Activated CD4-positive, alpha-beta T cell treated with anti-CD3 and anti-CD28 coated beads, Interleukin-2, amount 50 U/mL, for 4 hours (primary cell): ENCODE measurements at regions not wholly inside any gene's neighbourhood (a gene's known extent, or its start where the extent isn't known, plus 50 kb on each side); places are given as distances from the start of the nearest gene placed in this dataset.

Experiments used
- DNase-seq, 2 experiments: peaks; one replicate each; pipeline ENCODE4 v3.0.0-alpha.2; 2020

DNA sequence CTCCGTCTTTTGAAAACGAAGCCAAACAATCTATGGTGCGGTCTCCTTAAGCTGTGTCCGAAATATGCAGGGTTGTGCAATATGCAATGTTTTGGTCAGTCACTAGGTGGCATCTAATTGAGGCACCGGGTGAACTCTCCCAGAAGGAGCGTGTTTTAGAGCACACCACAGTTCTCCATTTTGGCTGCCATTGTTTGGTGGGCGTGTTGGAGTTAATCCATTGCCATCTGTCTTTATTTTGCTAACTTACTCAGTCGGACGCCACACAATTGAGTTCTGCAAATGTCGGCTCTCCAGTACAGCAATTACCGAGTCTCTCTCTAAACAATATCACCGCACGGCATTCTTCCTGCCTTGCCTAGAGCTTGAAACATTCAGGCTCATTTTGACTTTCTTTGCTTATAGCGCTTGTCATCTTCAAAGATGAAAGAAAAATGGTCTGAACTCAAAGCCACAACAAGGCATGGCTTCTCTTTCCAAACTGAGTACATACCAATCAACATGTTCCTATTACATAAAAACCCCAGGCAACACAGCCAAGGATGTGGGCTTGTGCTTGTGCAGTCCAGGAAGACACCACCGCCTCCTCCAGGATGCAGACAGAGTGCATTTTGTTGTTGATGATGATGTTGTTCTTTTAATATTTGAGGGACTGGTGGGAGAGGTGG lies 182.0 kb upstream of the SERP2 start:
- peak; percentile 11 for DNase-seq

DNA sequence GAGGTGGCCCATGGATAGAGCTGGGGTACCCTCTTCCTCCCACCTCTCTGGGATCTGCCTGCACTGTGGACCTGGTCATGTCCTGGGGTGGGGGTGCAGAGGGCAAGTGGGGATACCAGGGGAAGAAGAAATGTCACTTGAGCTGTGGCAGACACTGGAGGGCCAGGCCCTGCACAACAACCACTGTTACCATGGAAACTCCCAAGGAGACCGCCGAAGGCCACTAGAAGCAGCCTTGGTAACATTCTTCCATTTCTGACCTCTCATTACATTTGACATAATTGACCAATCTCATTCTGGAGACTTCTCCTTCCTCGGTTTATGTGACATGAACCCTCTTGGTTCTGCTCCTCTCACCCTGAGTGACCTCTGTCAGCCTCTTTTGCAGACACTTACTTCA lies 179.9 kb upstream of the SERP2 start:
- no peak for DNase-seq

DNA sequence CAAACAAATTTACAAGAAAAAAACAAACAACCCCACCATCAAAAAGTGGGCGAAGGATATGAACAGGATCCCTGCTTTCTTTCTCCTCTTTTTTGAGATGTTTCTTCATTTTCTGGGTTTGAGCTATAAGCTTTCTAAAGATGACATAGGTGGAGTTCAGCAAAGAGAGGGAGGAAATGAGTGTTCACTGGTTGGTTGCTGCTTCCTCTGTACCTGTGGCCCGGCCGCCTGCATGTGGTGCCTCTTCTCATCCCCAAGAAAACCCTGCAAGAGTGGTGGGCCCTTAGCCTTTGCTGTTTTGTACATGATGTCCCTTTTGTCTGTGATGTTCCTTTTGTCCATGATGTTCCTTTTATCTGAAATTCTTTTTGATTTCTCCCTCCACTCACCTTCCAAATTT lies 178.4 kb upstream of the SERP2 start:
- DNase-seq = no peak

DNA sequence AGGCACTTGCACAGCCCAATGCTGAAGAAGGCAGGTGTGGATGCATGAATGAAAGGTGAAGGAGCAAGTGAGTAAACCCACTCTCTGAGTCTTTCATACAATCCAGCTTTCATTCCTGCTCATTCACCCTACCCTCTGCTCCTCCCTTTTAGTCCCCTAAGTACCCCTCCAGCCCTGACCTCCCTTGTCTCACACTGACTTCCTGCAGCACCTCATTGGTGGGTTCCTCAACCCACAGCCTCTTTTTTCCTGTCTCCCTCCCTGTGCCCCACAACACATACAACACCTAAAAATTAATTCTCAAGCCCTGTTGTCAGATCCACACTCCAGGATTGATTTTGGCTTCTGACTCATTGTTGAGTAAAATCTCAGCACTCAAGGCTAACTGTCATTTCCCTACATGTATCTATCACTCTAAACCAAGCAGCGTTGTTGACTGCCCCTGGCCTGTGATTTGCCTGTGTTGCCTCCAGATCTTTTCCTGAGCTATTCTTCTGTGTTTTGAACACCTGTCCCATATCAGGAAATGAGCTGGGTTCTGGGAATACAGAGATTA lies 177.3 kb upstream of the SERP2 start:
- DNase-seq = no peak

DNA sequence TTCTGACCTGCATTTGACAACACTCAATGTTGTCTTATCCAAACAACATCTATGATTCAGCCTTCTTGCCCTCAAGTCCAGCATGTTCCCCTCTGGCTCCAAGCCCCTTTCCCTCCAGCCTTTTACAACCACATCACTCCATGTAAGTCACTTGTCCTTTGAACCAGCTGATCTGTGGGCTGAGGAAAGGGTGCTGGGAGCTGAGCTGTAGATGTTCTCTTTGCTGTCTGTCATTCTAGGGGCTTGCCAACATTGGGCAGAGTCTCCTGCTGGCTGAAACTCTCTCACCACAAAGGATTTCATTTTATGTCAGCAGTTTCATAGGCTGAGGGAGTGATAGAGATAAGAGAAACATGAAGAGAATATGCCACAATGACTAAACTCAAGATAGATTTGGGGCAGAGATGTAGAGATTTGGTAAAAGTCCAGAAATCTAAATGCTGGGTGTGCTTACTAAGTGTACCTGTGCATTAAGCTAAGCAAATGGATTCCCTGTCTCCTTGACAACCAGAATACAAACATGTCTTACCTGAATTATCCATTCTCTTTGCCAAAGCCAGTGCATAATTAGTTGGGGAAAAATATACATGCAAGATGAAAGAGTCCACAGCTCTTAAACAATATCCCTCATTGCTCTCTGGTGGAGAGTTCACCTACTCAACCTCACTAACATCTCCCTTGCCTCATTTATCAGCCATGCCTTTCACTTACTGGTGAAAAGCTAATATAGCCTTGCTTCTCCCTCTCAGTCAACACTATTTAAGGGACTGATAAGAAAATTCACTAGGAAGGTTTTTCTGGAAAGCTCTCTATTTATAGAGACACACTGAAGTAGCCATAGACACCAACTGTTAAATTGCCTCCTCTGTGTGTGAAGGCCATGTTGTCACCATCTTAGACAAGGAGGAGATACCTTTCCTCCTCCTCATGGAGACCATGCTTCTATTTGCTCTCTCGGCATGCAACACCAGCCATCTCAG lies 175.5 kb upstream of the SERP2 start:
- no peak for DNase-seq

DNA sequence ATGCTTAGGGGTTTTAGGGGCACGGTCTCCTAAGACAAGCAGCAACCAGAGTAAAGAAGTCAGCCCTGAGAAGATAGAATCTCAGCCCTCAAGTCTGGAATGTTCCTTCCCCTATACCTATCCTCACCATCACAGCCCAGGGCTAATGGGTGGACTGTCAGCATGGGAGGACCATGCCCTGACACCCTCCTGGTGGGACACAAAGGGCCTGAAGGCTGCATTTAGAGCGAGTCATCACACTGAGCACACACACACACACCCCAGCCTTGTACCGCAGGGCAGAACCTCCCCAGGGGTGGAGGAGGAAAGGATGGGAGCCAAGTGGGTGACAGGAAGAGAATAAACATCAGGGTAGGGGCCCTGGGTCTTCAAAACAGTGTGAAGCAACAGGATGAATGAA lies 174.8 kb upstream of the SERP2 start:
- no peak for DNase-seq

DNA sequence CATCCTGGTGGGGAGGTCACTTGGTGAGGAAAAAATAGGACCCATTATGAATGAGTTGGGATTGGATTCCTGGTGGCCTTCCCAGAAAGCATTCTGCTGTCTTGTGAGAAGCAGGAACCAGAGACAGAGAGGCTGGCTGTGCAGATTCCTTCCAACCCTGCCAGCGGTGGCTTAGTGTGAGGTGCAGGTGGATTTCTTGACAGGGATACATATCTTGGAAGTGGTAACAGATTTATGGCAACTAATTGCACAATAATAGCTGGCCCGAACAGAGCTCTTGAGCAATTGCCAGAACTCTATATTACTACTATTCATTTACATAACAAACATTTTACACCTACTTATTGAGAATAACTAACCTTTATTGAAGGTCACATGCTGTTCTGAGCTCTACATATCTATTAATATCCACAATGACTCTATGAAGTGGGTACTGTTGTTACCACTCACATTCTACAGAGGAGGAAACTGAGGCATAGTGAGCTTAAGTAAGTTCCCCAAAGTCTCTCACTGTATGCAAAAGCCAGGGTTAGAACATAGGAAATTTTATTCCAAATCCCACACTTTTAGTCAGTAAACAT lies 173.9 kb upstream of the SERP2 start:
- DNase-seq = no peak

DNA sequence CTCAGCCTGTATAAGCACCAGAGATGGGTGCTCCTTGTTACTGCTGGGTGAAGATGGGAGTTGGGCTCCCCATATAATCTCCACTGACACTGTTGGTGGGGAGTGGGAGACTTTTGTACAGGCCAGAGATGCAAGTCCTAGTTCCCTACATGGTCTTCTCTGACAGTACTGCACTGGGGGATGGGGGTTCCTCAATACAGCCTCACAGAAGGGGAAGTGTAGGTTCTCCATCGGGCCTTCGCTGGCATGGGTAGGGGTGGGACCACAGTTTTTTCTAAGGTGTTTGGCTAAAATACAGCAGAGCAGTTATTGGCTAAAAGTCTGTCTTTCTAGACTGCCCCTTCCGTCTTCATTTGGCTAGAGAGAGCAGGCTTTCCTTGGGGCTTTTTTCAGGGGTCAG lies 167.2 kb upstream of the SERP2 start:
- DNase-seq = no peak

DNA sequence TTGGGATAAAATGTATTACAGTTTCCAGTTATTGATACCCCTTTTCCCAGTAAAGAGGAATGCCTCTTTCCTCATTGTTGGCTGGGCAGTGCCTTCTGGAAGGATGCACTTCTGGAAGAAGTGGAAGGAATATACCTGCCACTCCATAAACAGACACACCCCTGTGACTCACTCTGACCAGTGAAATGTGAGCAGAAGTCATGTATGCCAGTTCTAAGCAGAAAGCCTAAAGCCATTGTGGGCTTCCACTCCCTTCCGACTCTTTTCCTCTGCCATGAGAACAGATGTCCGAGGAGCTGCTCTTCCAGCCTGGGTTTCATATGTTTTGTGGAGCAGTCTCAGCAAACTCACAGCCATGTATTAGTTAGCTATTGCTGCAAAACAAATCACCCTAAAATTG lies 166.1 kb upstream of the SERP2 start:
- no peak for DNase-seq

DNA sequence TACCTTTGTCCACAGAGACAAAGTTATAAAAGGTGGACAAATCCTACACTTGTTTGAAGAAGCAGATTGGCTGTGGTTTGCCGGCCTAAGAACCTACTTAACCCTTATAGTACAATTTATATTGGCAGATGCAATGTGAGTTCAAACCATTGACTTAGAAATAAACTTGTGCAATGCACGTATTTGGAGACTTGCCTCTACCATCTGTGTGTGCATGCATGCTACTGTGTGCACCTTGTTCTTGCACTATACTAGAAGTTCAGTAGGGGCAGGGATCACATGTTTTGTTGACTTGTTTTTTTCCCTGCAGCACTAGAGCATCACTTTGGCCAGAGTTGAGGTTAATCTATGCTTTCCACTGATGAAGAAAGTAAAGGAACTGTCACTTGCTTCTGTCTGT lies 163.1 kb upstream of the SERP2 start:
- DNase-seq = no peak

DNA sequence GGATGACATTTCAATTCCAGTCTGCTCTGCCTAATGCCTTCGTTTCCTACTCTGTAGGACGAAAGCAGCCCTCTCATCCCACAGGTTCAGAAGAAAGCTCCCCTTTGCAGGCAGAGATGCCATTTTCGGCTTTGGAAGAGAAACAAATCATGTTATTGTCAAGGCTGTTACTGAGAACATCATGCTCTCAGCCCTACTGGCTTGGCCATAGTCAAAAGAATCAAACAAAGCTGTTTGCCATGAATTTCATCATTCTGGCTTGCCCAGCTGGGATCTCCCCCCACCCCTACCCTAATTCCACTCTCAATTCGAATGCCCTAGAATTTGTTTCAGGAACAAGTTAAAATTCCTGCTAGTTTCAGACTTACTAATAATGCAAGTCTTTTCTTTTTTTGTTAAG lies 162.3 kb upstream of the SERP2 start:
- DNase-seq = no peak

DNA sequence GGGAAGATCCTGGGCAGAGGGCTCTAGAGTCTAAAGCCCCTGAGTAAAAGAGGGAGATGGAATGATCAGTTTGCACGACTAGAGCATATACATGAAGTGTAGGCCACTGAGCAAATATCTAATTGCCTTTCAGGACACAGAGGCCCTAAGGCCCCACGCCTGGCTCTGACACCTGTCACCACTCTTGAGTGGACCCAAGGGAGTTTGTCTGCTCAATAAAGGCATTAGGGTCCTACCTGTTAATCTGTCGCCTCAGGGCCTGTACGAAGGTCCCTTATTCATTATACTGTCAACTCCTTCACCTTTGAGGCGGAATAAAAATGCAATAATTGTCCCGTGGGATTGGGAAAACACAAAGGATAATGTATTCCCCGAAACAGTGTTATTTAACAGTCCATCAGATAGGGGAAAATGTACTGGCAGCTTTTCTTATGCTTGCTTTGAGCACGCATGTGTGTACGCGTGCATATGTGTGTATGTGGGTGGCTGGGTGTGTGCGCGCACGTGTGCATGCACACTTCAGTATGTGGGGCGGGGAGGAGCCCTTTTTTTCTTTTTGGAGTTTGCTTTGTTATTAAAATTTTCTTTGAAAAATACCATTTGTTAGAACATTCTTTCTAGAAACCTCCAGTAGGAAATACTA lies 161.8 kb upstream of the SERP2 start:
- no peak for DNase-seq

DNA sequence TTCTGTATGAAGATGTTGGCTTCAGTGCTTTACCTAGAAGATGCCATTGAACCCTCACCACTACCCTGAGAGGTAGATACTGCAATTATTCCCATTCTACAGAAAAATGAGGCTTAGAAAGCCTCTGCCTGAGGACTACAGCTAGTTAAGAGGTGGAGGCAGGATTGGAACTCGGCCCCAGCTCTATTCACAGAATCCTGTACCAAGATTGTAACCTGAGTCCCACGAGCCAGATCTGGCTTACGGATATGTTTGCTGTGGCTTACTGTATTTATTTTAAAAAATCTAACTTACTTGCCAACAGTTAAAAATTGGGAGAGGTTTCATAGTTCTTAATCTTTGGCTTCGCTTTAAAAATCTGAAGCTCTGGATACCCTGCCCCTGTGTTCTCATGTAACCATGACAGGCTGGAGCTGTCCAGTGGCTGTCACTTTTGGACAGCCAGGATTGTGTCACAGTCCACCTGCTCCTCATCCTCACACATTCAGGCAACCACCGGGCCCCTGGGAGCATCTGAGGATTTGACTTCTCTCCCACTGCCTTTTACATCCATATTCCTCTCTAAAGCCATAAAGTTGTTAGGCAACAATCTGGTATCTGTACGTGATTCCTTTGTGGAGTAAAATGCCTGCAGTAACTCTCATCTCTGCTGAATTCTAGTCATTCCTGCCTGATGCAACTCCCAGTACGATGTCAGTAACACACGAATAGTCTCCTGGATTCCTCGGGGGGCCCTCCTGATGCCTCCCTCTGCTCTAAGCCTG lies 160.8 kb upstream of the SERP2 start:
- DNase-seq = no peak

DNA sequence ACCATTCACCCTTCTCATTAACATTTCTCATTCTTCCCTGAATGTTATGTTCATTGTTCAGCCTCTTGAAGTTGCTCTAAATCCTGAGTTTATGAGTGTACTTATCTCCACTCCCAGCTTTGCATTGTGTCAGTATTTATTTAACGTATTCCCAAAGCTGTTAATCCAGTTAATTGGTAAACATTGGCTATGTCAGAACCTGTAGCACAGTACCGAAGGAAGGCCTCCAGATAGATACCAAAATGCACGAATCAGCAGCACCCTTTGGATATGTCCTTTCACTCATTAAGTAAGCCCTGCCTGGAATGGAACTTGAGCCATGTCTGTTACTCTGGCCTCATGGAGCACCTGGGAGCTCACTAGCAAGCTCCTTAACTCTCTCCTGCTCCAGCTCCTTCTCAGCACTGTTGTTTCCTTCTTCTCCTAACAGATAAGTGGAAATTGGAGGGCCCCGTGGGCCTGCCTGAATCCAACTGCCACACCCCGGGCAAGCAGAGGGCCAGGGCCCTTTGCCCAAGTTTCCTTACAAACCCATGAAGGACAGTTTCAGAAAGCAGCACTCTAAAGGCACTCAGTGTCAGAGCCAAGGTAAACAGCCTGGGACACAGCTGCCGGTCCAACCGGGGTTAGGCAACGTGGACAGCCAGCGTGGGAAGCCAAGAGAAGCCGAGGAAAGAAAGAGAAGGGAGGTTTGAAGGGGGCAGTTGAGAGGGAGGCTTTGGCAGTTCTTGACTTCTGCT lies 155.0 kb upstream of the SERP2 start:
- DNase-seq = no peak

DNA sequence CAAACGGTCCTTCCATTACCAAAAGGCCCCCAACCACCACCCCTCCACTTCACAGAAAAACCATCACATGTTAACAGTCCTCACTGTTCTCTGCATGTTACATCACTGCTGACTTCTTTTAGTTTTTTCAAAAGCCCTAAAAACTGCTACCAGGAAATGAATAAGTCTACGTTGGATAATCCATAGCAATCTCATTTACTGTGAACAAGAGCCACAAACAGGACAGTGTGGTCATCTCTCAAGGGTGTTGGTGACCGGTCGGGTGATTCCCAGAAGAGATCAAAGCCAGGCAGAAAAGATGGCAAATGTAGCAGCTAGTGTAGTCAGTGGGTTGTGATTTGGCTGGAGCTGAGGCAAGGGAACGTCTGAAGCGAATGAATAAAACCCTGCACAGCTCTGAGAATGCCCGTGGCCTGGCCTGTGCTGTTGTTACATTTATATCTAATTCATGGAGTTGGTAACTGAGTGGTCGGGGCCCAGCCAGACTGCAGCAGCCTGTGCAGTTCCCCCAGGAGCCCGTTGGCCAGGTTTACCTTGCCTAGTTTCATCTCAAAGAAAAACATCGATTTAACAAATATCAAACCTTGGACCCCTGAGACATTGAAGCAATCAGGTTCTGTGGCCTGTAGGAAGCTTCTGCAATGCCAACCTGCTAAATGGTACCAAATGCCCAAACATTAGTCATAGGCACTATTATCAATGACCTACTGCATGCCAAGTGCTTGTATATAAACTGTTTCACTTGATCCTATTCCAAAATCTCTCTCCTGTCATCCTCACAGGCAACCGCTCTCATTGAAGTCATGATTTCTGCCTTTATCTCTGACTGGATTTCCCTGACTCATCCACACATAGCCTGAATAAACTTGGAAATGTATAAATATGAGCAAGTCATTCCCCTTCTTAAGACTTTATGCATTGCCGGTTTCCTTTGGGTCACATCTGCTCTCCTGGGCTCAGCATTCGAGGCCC lies 153.8 kb upstream of the SERP2 start:
- no peak for DNase-seq

DNA sequence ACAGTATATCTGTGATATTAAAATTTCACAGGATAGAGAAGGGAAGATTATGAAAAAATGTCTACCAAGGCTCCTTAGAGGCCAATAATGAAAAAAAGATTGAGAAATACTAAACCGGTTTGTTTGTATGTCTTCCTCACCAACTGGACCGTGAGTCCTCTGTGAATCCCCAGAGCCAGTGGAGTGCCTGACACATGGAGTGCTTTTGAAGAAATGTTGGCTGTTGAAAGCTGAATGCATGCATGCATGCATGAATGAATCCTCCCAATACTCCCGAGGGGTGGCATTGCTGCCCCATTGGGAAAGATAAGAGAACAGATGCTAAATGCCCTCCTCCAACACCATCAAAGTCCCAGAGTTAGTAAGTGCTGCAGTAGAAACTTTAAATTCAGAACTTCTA lies 152.7 kb upstream of the SERP2 start:
- no peak for DNase-seq

DNA sequence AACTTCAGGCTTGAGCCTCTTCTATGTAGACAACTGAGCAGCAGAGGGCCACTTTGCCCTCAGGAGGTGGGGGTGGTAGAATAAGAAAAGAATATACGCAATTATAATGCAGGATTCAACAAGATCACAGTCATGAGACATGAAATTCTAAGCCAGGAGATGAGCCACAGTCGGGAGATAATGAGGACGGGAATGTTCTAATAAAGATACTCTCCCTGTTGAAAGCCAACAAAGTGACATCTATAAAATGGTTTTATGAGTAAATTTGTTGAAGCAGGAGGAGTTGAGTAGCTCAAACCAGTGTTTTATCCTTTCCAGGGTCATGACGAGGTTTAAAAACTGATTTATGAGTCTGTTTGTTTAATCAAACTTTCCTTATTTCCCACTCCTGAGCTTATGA lies 152.0 kb upstream of the SERP2 start:
- no peak for DNase-seq

DNA sequence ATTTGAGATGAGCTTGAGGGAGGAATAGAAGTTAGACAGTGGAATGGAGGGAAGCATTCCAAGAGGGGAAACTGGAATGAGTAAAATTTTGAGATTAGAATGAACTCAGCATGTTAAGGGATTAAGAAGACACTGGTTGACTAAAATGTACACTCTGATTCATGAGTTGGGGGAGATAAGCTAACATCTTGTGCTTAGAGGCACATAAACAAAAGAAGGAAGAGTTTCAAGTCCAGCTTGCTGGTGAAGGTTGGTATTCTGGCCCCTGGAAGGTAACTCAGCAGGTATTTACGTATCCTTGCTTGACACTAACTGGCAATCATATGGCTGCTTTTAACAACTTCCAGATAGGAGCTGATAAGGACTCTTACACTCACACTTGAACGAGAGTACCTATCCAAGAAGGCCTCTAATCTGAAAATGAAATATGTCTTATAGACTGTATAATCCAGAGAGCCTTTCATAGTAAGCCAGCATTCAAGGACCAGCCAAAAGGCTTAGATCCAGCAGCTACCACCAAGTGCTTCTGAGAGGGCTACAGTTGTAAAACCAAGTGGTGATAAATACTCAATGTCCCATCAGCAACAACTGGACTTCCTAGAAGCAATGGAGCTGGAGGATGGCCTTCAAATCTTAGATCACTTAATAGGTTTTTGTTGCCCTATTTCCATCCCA lies 149.7 kb upstream of the SERP2 start:
- no peak for DNase-seq

DNA sequence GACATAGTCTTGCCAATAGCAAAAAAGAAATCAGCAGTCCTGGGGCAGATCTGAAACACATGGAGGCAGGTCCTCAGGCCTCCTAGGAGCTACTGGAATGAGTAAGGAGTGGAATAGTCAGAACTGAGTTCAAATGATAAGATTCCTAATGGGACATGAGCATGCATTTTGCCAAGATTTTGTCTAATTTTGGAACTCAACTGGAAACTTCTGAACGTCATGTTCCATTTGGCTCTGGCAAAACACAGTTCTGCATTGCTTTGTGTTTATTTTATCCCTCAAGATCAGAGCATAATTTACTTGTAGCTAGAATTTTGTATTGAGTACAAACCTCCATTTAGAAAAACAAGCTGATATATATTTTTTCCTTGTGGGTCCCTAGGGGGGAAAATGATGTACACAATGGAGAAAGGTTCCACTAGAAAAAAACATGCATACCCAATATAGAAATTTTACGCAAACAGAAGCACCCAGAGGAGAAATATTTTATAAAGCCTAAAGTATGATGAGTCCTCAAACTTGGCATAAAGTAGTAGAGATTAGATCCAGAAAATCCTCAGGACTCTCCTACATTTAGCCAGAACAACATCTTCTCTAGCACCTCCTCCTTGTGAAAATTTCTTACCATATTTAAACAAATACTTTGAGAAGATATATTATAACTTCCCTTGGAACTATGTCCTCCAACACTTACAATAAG lies 149.0 kb upstream of the SERP2 start:
- DNase-seq = no peak
